Endothelial cell of umbilical vein (primary cell): ENCODE measurements at regions not wholly inside any gene's neighbourhood (a gene's known extent, or its start where the extent isn't known, plus 50 kb on each side); places are given as distances from the start of the nearest gene placed in this dataset.

Experiments used
- CTCF ChIP-seq, 2 donors: IDR thresholded peaks; 1 replicate in 1 of 2; 2 replicates in 1 of 2; pipeline ENCODE4 v1.5.1; 2011; ENCODE audit warnings: low read length in 2 of 2, mild to moderate bottlenecking in 2 of 2, moderate library complexity in 2 of 2, control low read depth in 1 of 2, inconsistent platforms in 1 of 2, low read depth in 1 of 2; ENCODE audit not compliant: insufficient read depth in 1 of 2; ENCODE audit errors: extremely low read depth in 1 of 2
- MAX ChIP-seq: IDR thresholded peaks from 2 replicates; pipeline ENCODE4 v1.6.1; 2011; ENCODE audit not compliant: insufficient read depth, insufficient read length
- POLR2A ChIP-seq: IDR thresholded peaks from 2 replicates; pipeline ENCODE4 v1.6.1; 2012; ENCODE audit warnings: low read depth, mild to moderate bottlenecking, control low read depth, low read length

- no peak for TF ChIP-seq MAX
- no peak for TF ChIP-seq CTCF (IDR thresholded peaks at IDR 0.05; ENCODE audit: extremely low read depth in 1 of 2, insufficient read depth in 1 of 2, low read depth in 1 of 2, low read length in 2 of 2)
- no peak for TF ChIP-seq POLR2A
These were observed 65.1 kb upstream of the UBAC2 start for GRCh38 chr13:99135591-99135990.
